Epithelial cell of esophagus (primary cell): ENCODE measurements at regions not wholly inside any gene's neighbourhood (a gene's known extent, or its start where the extent isn't known, plus 50 kb on each side); places are given as distances from the start of the nearest gene placed in this dataset.

ENCODE experiments used
- DNase-seq: peaks from one replicate; pipeline ENCODE4 v3.0.0; 2010; ENCODE audit warnings: low read depth
- H3K4me3 ChIP-seq: 2 replicates; pipeline ENCODE4 v1.5.1; 2011; ENCODE audit warnings: mild to moderate bottlenecking, low read length, control low read depth
- CTCF ChIP-seq: IDR thresholded peaks from 2 replicates; pipeline ENCODE4 v1.5.1; 2011; ENCODE audit warnings: low read depth, mild to moderate bottlenecking, low read length, control low read depth, inconsistent platforms; ENCODE audit not compliant: insufficient read depth; ENCODE audit errors: missing control alignments

- no peak overlapping the region for H3K4me3 ChIP-seq
- TF ChIP-seq CTCF: no peak
Measured at GRCh38 chr13:109415057-109415456, 371.3 kb downstream of the IRS2 start.

GRCh38 chr13:109412283-109412901 is 374.0 kb downstream of the IRS2 start:
- no peak overlapping the region for H3K4me3 ChIP-seq
- no peak for TF ChIP-seq CTCF
- DNase-seq: peak; percentile 17

More at GRCh38 chr13:109415057-109415456, 371.3 kb downstream of the IRS2 start:
- DNase-seq: no peak

GRCh38 chr13:109410868-109411267 is 375.5 kb downstream of the IRS2 start:
- no peak overlapping the region for H3K4me3 ChIP-seq
- TF ChIP-seq CTCF: no peak
- DNase-seq: no peak

- TF ChIP-seq CTCF: no peak
- H3K4me3 ChIP-seq: no peak overlapping the region
- DNase-seq: no peak
Measured at GRCh38 chr13:109408591-109409382, 377.6 kb downstream of the IRS2 start.

GRCh38 chr13:109406376-109406992 is 379.9 kb downstream of the IRS2 start:
- no peak overlapping the region for H3K4me3 ChIP-seq
- no peak for DNase-seq
- no peak for TF ChIP-seq CTCF

GRCh38 chr13:109403012-109403421 is 383.4 kb downstream of the IRS2 start:
- no peak for TF ChIP-seq CTCF
- H3K4me3 ChIP-seq: no peak overlapping the region
- DNase-seq: no peak
